K562 (cell line): ENCODE measurements at regions not wholly inside any gene's neighbourhood (a gene's known extent, or its start where the extent isn't known, plus 50 kb on each side); places are given as distances from the start of the nearest gene placed in this dataset.

Source experiments
- SMAD4 ChIP-seq: fragments of 250-450 bp; sonication (Bioruptor Pico); conservative IDR thresholded peaks from 2 replicates; pipeline ENCODE4 v1.8.0; 2021; ENCODE audit warnings: inconsistent platforms, mild to moderate bottlenecking, moderate library complexity
- ZNF764 ChIP-seq: fragments of 250-450 bp; sonication (Bioruptor Pico); IDR thresholded peaks from 2 replicates; pipeline ENCODE4 v1.4.0; 2020; ENCODE audit warnings: low read depth, mild to moderate bottlenecking, moderate library complexity

GRCh38 chr14:76922092-76922491 lies 95.9 kb downstream of the LRRC74A start:
- TF ChIP-seq ZNF764 (CRISPR knock-in tag) (no peak), SMAD4 (CRISPR knock-in tag) (no peak)
